GM04504 (cell line): ENCODE measurements at regions not wholly inside any gene's neighbourhood (a gene's known extent, or its start where the extent isn't known, plus 50 kb on each side); places are given as distances from the start of the nearest gene placed in this dataset.
A peak's percentile ranks its signal among the peaks of the same experiment; 100 is the strongest.

Experiments used
- DNase-seq: peaks from one replicate; pipeline ENCODE4 v3.0.0-alpha.2; 2012; ENCODE audit warnings: low read depth

DNA sequence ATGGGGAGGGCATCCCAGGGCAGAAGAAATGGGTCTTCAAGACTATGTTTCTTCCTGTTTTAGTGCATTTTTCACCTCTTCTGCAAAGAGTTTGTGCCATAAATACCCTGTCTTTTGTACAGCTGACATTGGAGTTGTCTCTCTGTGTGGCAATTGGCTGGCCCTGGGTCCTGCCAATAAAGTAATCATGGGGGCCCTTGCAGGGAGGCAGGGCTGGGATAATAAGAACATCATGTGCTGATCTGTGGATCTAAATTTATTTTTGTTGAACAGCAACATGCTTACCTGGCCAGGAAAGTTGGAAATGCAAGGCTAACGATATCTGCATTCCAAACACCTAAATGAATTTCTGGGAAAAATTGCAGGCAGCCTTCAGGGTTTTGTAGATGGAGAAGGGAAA, 174.6 kb upstream of the GATB start:
- no peak for DNase-seq

DNA sequence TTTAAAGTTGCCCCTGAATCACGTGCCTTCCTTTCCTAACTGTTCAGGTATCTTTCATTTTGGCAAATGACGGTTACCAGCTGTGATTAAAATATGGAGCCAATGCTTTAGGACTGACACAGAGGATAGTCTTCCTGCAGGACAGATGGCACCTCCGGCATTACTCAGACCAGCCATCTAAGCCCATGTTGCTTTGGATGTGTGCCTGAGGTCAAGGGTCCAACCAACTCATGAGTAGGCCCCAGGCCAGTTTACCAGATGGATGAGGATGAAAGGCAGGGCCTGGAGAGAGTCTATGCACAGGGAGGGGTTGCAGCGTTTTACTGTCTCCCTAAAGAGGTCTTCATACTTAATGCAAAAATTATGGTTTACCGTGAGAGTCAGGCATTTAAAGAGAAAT, 174.0 kb upstream of the GATB start:
- no peak for DNase-seq

DNA sequence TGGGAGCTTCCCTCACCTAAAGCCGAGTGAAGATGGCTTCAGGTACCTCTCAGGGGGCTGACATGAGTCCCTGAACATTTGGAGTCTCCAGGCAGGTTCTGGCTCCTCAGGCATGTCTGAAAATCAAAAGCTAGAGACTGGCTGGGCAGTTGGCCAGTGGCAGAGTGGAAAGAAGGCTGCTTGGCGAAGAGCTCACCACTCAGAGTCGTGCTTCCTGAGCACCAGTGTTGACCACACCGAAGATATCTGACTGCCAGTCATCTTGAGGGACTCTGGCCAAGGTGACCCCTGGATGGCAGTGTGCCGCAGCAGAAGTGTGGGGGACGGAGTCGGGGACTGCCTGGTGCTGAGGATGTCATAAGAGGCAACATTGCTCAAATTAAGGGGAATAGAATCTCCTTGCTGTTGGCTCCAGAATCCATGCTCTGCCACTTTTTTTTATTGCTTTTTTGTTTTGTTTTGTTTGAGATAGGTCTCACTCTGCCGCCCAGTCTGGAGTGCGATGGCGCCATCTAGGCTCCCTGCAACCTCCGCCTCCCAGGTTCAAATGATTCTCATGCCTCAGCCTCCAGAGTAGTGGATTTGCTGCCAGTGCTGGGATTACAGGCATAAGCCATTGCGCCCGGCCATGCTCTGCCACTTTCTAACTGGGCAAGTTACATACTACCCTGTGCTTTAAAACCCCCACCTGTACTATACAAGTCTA, 172.5 kb upstream of the GATB start:
- DNase-seq, result no peak

DNA sequence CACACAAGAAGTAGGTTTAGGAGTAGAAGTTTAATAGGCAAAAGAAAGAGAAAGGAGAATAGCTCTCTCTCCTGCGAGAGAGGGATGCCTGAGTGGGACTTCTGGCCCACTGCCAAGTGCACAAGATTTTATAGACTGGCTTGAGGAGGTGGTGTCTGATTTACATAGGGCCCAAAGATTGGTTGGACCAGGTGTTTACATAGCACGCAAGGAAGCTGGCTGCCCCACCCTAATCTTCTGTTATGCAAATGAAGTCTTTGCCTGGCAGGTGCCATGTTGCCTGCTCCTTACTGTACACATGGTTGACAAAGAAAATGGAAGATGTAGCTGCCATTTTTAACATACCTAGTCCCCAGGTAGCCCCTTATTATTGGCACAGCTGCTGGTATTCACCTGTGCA, 170.8 kb upstream of the GATB start:
- DNase-seq, result no peak

DNA sequence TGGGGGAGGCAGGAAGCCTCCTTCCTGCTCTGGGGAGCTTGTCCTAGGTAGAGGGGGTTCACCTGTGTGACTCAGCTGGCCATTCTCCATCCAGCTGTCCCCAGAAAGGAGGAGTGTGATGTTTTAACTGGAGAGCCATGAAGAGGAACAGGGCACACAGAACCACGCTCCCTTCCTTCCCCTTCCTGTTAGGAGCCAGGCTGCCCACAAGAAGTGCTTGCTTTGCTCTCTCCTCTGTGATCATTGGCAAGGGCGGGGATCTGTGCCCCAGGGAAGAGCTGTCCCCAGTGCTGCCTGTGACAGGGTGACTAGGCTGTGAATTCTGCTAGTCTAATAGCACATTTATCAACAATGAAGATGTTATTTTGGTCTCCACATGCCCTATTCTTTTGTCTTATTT, 169.6 kb upstream of the GATB start:
- no peak for DNase-seq

DNA sequence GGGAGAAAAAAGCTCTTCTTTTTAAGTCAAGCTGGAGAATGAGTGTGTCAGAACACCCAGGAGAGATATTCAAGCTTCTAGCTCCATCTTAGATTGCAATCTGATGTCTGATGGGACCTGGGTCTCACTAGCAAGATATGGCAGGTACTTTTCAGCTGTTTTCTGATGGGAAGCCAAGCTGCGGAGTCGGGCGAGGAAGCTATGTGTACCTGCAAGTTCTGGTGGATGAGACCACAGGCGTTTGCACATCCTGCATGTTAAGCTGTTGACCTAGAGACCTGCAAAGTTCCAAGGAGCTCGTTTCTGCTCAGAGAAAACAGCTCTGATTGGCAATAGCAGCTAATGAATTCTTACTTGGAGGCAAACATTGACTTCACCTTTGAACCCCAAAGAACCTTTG, 167.3 kb upstream of the GATB start:
- DNase-seq, result no peak

DNA sequence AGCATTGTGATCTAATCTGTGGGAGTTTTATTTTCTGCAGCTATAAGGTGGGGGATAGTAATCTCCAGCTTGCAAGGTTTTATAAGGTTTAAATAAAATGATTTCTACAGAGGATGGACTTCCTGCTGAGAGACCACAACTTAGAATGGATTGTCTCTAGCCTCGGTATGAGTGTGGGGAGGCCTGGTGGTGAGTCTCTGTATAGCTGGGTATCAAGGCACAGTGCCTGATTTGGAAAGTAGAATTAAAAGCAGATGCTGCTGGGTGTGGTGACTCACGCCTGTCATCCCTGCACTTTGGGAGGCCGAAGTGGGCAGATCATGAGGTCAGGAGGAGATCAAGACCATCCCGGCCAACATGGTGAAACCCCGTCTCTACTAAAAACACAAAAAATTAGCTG, 162.0 kb upstream of the GATB start:
- no peak for DNase-seq

DNA sequence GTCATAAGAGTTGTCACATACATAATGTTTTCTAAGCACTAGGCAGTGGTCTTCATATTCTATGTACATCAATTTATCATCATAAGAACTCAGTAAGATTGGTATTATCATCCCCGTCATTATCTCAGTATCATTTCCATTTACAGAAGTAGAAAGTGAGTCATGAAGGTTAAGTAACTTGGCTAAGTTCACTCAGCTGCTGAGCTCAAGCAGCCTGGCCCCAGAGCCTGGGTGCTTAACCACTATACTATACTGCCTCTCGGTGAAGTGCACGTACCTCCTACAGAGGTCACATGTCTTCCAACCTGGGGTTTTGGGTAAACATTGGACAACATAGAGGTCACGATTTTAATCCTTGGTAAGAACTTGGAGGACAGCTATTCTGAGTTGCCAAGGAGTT, 161.5 kb upstream of the GATB start:
- DNase-seq, result no peak

DNA sequence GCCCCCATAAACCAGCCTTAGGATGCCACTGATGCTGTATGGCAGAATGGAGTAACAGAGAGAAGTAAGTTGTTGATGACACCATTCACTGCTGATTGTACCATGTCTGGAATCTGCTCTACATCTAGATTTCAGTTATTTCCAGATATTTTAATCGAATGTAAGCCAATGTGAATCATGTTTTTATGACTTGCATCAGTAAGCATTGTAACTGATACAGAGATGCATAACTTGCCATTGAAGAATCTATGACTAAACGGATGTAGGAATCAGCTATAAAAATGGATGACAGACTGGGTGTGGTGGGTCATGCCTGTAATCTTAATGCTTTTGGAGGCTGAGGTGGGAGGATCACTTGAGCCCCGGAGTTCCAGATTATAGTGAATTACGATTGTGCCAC, 161.0 kb upstream of the GATB start:
- DNase-seq, result peak; percentile 38

DNA sequence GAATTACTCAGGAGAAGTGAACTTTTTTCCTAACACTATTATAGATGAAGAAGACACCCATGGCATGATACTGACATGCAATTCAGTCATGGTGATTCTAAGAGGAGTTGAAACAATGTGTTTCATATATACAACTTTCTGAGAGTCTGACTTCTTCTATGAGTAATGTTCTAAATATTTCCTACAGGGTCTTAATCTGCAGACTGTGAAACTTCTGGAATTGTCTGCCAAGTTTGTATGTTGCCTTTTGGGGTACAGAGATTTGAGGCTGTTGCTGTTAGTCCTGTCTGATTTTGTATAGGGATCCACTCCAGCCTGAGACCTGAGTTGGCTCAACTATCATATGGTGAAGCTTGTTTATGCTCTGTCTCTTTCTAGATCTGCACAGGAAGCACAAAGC, 160.6 kb upstream of the GATB start:
- DNase-seq, result no peak

DNA sequence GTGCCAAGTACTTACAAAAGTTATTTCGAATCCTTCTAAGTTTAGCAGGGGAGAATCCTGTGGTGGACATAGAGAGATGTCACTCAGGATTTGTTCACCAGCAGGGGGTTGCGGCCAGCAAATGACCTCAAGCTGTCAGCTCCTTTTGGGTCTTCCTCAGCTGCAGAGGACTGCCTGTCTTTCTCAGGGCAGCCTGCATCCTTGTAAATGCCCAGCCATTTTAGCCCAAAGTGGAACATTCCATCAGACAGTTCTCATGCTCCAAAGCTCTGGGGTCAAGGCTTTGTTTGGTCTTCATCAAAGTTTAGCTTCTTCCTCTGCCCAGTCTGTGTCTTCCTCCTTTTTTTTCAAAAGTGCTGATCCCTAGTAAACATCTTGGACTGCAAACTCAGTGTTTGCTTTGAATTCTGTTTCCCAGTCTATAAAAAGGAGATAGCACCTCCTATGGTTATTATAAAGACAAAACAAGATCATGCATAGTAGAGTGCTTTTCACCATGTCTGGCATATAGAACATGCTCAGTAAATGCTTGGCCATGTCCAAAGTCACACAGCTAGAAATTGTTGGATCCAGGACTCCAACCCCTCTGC, 156.4 kb upstream of the GATB start:
- DNase-seq, result no peak

DNA sequence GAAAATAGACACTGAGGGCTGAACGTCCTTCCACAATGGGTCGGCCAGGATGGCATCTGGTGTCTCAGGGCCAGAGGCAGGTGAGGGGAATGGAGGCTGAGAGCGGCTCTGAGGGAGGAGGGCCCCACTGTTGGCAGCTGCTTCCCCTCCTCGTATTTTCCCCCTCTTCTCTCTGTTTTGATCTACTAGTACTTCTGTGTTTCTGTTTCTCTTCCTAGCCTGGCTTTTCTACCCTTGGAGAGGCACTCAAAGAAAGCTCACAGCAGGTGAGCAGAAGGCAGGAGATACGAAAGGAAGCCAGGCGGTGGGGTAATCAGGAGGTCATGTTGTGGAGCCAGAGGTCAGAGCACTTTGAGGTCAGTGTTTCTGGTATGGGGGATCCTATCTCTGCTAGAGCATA, 151.8 kb upstream of the GATB start:
- DNase-seq, result no peak

DNA sequence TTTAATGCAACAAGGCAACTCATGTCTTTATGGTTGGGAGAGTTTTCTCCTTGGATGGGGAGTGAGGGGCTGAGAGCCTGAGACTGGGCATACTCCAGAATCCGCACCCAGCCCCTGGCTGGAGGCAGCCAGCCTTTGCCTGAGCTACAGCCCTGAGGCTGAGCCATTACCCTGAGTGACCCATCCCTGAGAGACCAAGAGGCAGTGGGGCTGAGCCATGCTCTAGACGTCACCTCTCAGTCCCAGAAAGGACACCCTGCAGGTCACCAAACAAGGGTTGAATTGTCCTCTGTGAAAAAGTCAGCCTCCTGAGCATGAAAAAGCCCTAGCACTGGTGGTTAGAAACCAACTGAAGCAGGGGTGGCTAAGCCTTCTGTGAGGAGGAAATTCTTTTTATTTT, 151.2 kb upstream of the GATB start:
- DNase-seq, result no peak

DNA sequence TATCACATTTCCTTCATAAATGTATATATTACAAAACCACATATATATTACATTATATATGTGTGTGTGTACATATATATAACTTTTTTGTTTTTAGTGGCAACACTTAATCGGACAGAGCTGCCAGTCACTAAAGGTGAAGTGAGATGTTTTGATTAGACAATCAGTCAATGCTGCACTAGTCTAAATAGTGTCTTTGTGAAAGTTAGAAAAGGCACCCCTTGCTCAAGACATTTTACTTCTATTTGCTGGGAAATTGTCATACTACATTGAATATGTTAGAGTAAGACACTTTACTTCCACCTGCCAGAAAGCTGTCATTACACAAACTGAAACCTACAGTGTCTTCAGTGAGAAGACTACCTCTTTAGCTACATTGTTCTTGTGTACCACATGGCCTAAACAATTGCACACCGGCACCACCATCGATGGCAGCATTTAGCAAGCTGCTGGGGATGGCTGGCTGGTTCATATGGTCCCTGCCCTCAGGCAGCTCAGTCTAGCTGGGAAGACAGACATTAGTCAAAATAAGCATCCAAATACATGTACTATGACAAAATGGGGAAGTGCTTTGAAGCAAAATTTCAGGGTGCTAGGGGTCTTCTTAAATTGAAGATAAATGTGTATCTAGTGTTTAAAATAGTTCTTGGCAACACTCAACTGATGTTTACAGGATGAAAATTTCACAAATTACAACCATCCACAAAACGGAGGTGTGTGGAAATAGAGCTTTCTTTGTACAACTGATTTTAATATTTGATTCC, 148.1 kb upstream of the GATB start:
- no peak for DNase-seq

DNA sequence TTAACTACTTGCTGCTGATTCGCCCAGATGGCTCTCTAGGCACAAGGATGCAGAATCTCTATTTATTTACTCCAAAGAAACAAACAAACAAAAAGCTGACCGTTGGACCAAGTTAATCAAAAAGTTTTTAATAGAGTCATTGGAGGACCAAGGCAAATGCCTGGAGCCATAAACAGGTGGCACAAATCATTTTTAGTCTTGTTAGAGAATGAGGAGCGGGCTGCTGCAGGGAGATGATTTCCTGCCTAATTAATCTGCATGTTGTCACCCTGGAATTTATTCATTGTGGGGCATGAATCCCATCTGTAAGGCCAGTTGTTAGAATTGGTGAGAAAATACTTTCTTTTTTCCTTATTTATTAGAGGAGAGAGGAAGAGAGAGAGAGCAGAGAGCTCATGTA, 147.4 kb upstream of the GATB start:
- DNase-seq, result no peak

DNA sequence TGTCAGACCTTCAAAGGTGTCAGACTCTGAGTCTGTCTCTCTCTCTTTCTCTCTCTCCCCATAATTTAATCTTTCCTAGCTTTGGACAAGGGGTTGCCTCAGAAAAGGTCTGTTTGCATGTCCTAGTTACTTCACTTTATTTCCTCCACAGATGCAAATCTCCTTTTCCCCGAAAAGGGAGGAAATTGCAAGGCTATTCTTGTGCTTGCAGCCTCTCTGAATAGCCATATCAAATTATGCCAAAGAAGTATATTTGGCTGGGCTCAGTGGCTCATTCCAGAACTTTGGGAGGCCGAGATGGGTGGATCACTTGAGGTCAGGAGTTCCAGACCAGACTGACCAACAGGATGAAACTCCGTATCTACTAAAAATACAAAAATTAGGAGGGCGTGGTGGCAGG, 145.6 kb upstream of the GATB start:
- no peak for DNase-seq

DNA sequence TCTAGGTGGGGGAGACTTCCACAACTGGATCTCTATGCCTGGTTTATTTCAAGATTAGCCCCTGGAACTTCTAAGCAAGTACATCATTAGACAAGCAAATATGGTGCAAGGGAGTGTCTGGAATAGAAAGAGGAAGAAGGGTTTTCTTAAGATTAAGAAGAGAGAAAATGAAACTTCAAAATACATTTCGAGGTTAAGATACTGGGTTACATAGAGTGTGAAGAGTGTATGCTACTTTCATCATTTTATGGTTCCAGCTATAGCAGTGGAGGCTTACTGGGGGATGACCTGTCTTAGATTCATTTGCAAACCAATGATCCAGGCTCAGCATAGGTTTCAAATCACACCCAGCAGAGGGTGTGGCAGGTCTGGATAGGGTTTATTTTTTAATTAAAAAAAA, 144.4 kb upstream of the GATB start:
- no peak for DNase-seq

DNA sequence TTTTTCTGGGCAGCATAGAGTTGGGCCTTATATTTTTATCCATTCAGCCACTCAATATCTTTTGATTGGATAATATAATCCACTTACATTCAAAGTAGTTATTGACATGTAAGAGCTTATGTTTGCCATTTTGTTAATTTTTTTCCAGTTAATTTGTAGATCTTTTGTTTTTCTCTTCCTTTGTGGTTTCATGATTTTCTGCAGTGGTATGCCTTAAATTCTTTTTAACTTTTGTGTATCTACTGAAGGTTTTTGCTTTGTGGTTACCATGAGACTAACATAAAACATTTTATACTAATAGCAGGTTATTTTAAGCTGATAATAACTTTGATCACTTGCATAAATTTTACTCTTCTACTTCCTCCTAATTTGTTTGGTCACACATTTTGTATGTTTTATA, 140.8 kb upstream of the GATB start:
- DNase-seq, result no peak

DNA sequence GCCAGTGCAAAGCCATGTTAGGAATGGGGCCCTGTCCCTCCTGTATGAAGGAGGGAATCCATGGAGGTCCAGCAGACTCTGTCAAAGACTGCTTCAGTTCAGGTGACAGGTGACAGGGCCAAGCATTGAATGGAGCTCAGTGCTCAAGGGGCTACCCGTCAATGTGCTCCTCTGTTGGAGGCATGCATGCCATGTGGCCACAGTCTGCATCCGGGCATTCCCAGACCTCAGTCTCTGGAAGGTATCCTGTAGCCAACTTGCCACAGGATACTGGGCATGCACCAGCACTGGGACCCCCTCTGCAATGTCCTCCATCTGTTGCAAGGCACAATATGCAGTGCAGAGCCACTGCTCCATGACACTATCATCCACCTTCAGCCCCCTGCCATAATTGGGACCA, 136.1 kb upstream of the GATB start:
- DNase-seq, result no peak

DNA sequence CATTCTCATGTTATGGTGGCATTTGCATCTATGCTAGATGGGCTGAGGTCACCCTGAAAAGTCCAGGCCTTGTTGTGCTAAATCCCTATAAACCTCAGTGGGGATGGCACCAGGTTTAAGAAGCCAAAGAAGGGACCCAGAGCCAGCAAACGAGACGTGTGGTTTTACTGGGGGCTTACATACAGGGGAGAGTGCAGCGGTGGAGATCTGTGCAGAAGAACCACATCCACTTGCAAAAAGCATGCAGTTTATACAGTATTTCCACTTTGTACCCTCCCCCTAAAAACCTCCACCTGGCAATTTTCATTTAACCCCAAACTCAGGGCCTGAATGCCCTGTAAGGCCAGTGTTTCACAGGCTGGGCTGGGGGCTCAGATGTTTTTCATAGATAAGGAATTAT, 134.9 kb upstream of the GATB start:
- no peak for DNase-seq

DNA sequence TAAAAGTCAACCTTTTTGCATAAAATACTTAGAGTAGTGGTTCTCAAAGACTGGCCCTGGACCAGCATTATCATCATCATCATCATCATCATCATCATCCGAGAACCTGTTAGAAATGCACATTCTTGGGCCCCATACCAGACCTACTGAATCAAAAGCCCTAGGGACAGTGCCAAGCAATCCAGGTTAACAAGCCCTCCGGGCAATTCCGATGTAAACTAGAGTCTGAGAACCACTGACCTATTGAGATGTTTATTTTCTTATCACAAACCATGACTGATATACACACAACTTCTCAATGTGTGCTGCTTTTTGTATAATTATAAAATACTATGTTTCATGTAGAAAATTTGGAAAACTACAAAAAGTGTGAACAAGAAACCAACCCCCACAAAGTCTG, 133.4 kb upstream of the GATB start:
- DNase-seq, result no peak

DNA sequence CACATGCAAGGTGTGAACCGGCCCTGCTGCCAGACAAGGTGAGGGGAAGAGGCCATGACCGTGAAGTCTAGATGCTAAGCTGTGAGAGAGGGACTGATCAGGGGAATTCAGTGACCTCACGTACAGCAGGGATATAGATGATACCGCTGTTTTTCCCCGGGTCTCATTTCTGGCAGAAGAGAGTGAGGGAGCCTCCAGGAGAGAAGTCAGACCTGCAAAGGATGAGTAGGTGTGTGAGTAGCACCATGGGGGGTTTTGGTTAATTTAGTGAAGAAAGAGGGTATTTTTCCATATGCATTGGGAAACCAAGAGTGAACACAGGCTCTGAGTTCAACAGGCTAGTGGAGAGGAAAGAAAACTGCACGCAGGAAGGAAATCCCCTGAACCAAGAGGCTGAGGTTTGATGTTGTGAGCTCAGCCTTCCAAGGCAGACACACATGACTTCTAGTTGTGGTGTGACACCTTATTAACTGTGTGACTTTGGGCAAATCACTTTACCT, 127.6 kb upstream of the GATB start:
- DNase-seq, result no peak

DNA sequence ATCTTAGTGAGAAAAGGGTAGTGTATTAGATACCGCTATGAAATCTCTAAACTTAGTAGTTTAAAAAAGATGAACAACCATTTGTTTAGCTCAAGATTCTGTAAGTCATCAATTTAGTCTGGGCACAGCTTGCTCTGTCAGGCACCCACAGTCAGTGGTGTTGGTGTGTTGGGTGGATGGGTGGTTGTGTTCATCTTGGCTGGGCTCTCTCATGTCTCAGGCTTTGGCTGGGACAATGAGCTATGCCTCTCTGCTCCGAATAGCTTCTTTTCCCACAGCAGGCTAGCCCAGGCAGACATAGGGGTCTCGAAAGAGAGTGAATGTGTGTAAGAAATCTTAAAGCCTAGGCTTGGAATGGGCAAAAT, 127.0 kb upstream of the GATB start:
- no peak for DNase-seq
